ENCODE measurements at regions not wholly inside any gene's neighbourhood (a gene's known extent, or its start where the extent isn't known, plus 50 kb on each side); places are given as distances from the start of the nearest gene placed in this dataset.
"Not testable (repeated sequence)": the region's sequence is repeated elsewhere in the genome, so short reads cannot be mapped to it uniquely, and the experiment has no call there.

- no peak for DNase-seq
These were observed 123.3 kb downstream of the KCNA5 start for GRCh38 chr12:5166976-5167375.

GRCh38 chr12:5168148-5168547 lies 124.5 kb downstream of the KCNA5 start:
- no peak for DNase-seq

- no peak for DNase-seq
These were observed 127.2 kb downstream of the KCNA5 start for GRCh38 chr12:5170844-5171243.

GRCh38 chr12:5171701-5172100 lies 128.0 kb downstream of the KCNA5 start:
- peak; percentile 16 for DNase-seq

- no peak for DNase-seq
These were observed 129.2 kb downstream of the KCNA5 start for GRCh38 chr12:5172886-5173285.

GRCh38 chr12:5173511-5174011 lies 129.9 kb downstream of the KCNA5 start:
- no peak for DNase-seq

GRCh38 chr12:5175415-5175814 lies 131.7 kb downstream of the KCNA5 start:
- not testable (repeated sequence) for DNase-seq

- no peak for DNase-seq
These were observed 132.4 kb downstream of the KCNA5 start for GRCh38 chr12:5176036-5176435.

GRCh38 chr12:5177096-5177495 lies 133.4 kb downstream of the KCNA5 start:
- DNase-seq, result no peak

GRCh38 chr12:5177731-5178130 lies 134.1 kb downstream of the KCNA5 start:
- DNase-seq, result no peak

- DNase-seq, result no peak
These were observed 134.9 kb downstream of the KCNA5 start for GRCh38 chr12:5178571-5178970.

GRCh38 chr12:5180496-5180895 lies 136.8 kb downstream of the KCNA5 start:
- DNase-seq, result no peak

- no peak for DNase-seq
These were observed 140.5 kb downstream of the KCNA5 start for GRCh38 chr12:5184186-5184585.

- DNase-seq, result no peak
These were observed 141.9 kb downstream of the KCNA5 start for GRCh38 chr12:5185435-5186069.

GRCh38 chr12:5186715-5187114 lies 143.0 kb downstream of the KCNA5 start:
- DNase-seq, result no peak

GRCh38 chr12:5187136-5187535 lies 143.5 kb downstream of the KCNA5 start:
- DNase-seq, result no peak

- DNase-seq, result no peak
These were observed 144.8 kb downstream of the KCNA5 start for GRCh38 chr12:5188472-5188871.

- no peak for DNase-seq
These were observed 145.5 kb downstream of the KCNA5 start for GRCh38 chr12:5189173-5189572.

- DNase-seq, result no peak
These were observed 148.3 kb downstream of the KCNA5 start for GRCh38 chr12:5191803-5192538.

- no peak for DNase-seq
These were observed 149.0 kb downstream of the KCNA5 start for GRCh38 chr12:5192726-5193125.

GRCh38 chr12:5194306-5194705 lies 150.6 kb downstream of the KCNA5 start:
- no peak for DNase-seq

GRCh38 chr12:5195244-5195643 lies 151.6 kb downstream of the KCNA5 start:
- DNase-seq, result no peak

- no peak for DNase-seq
These were observed 152.0 kb downstream of the KCNA5 start for GRCh38 chr12:5195691-5196090.

GRCh38 chr12:5197131-5197530 lies 153.5 kb downstream of the KCNA5 start:
- DNase-seq, result no peak

GRCh38 chr12:5197656-5198055 lies 154.0 kb downstream of the KCNA5 start:
- no peak for DNase-seq
